DND-41 (cell line): ENCODE measurements at regions not wholly inside any gene's neighbourhood (a gene's known extent, or its start where the extent isn't known, plus 50 kb on each side); places are given as distances from the start of the nearest gene placed in this dataset.

Source experiments
- ATAC-seq: fragments of 200-7000 bp; cut with Tn5 transposase; 3 replicates; pipeline ENCODE4 v1.9.1; 2021; ENCODE audit warnings: low read depth; ENCODE audit not compliant: insufficient read depth
- DNase-seq: peaks from one replicate; pipeline ENCODE4 v3.0.0-alpha.2; 2020
- H2AFZ ChIP-seq: 2 replicates; pipeline ENCODE4 v1.6.0; 2012; ENCODE audit warnings: low read depth, low read length
- H3K27ac ChIP-seq: 2 replicates; pipeline ENCODE4 v1.5.1; 2012; ENCODE audit warnings: low read length, inconsistent platforms
- H3K27me3 ChIP-seq: fragments of 200-600 bp; sonication (generic); 2 replicates; pipeline ENCODE4 v1.6.0; 2012; ENCODE audit warnings: low read length, mild to moderate bottlenecking, inconsistent platforms; ENCODE audit not compliant: insufficient read depth, poor library complexity
- H3K36me3 ChIP-seq: 2 replicates; pipeline ENCODE4 v1.5.1; 2012; ENCODE audit warnings: low read length, inconsistent platforms; ENCODE audit not compliant: insufficient read depth
- H3K4me1 ChIP-seq: 2 replicates; pipeline ENCODE4 v1.5.1; 2012; ENCODE audit warnings: mild to moderate bottlenecking, low read length; ENCODE audit not compliant: insufficient read depth
- H3K4me2 ChIP-seq: 2 replicates; pipeline ENCODE4 v1.6.0; 2012; ENCODE audit warnings: mild to moderate bottlenecking, moderate library complexity, low read length, inconsistent platforms; ENCODE audit not compliant: insufficient read depth
- H3K4me3 ChIP-seq, 2 experiments: fragments of 200-600 bp in 1 of 2; shearing (Covaris generic) in 1 of 2; 2 replicates each; pipeline ENCODE4 v1.5.1; 2012 to 2016; ENCODE audit warnings: inconsistent platforms in 2 of 2, low read length in 2 of 2, mild to moderate bottlenecking in 2 of 2, low read depth in 1 of 2, moderate library complexity in 1 of 2
- H3K79me2 ChIP-seq: 2 replicates; pipeline ENCODE4 v1.6.0; 2012; ENCODE audit warnings: low read length, inconsistent platforms; ENCODE audit not compliant: insufficient read depth
- H3K9ac ChIP-seq: 2 replicates; pipeline ENCODE4 v1.6.0; 2012; ENCODE audit warnings: low read depth, mild to moderate bottlenecking, inconsistent platforms, low read length, moderate library complexity
- H3K9me3 ChIP-seq: 2 replicates; pipeline ENCODE4 v1.5.1; 2012; ENCODE audit warnings: low read length, moderate library complexity, mild to moderate bottlenecking, inconsistent platforms; ENCODE audit not compliant: insufficient read depth, severe bottlenecking
- H4K20me1 ChIP-seq: 2 replicates; pipeline ENCODE4 v1.6.0; 2012; ENCODE audit warnings: low read length; ENCODE audit not compliant: insufficient read depth
- CTCF ChIP-seq: IDR thresholded peaks from 2 replicates; pipeline ENCODE4 v1.5.1; 2012; ENCODE audit warnings: borderline replicate concordance, low read length, moderate library complexity, mild to moderate bottlenecking; ENCODE audit not compliant: poor library complexity, severe bottlenecking; ENCODE audit errors: extremely low read depth
- EZH2 ChIP-seq: IDR thresholded peaks from 3 replicates; pipeline ENCODE4 v1.6.1; 2012; ENCODE audit warnings: borderline replicate concordance, low read depth, mild to moderate bottlenecking, moderate library complexity, low read length, inconsistent platforms; ENCODE audit not compliant: severe bottlenecking

GRCh38 chr14:94863366-94863765, 93.5 kb upstream of the GSC start:
- H3K27me3 ChIP-seq: no peaks in the 10 kb centered on the region
- no peak overlapping the region for H3K4me2 ChIP-seq
- H3K4me1 ChIP-seq: no peaks in the 10 kb centered on the region
- no peaks in the 10 kb centered on the region for H4K20me1 ChIP-seq
- no peak overlapping the region for H3K9ac ChIP-seq
- no peak overlapping the region for H2AFZ ChIP-seq
- no peak overlapping the region for H3K27ac ChIP-seq
- no peak for ATAC-seq
- DNase-seq: no peak
- no peaks in the 10 kb centered on the region for H3K79me2 ChIP-seq
- no peak overlapping the region for H3K4me3 ChIP-seq
- H3K9me3 ChIP-seq: no peaks in the 10 kb centered on the region
- TF ChIP-seq CTCF (no peak), EZH2 (no peak)
- no peaks in the 10 kb centered on the region for H3K36me3 ChIP-seq

GRCh38 chr14:94857950-94858349, 88.0 kb upstream of the GSC start:
- H3K27me3 ChIP-seq: no peaks in the 10 kb centered on the region
- no peak overlapping the region for H3K9ac ChIP-seq
- no peak for DNase-seq
- no peak for ATAC-seq
- H3K4me2 ChIP-seq: no peak overlapping the region
- no peaks in the 10 kb centered on the region for H3K4me1 ChIP-seq
- TF ChIP-seq CTCF: no peak
- H3K4me3 ChIP-seq: no peak overlapping the region
- peaks cover 3% of the 10 kb centered on the region for H3K9me3 ChIP-seq
- no peaks in the 10 kb centered on the region for H4K20me1 ChIP-seq
- no peak overlapping the region for H2AFZ ChIP-seq
- H3K79me2 ChIP-seq: no peaks in the 10 kb centered on the region
- no peaks in the 10 kb centered on the region for H3K36me3 ChIP-seq
- H3K27ac ChIP-seq: no peak overlapping the region

GRCh38 chr14:94853920-94854319, 84.0 kb upstream of the GSC start:
- H2AFZ ChIP-seq: no peak overlapping the region
- H3K4me2 ChIP-seq: no peak overlapping the region
- TF ChIP-seq CTCF: no peak
- no peak for TF ChIP-seq EZH2
- no peak overlapping the region for H3K27ac ChIP-seq
- H4K20me1 ChIP-seq: no peaks in the 10 kb centered on the region
- H3K4me1 ChIP-seq: no peaks in the 10 kb centered on the region
- H3K9me3 ChIP-seq: peaks cover 3% of the 10 kb centered on the region
- no peak for ATAC-seq
- no peaks in the 10 kb centered on the region for H3K27me3 ChIP-seq
- H3K4me3 ChIP-seq: no peak overlapping the region
- H3K36me3 ChIP-seq: no peaks in the 10 kb centered on the region
- no peak overlapping the region for H3K9ac ChIP-seq
- H3K79me2 ChIP-seq: no peaks in the 10 kb centered on the region
- DNase-seq: no peak
